ENCODE measurements at regions not wholly inside any gene's neighbourhood (a gene's known extent, or its start where the extent isn't known, plus 50 kb on each side); places are given as distances from the start of the nearest gene placed in this dataset.

DNA sequence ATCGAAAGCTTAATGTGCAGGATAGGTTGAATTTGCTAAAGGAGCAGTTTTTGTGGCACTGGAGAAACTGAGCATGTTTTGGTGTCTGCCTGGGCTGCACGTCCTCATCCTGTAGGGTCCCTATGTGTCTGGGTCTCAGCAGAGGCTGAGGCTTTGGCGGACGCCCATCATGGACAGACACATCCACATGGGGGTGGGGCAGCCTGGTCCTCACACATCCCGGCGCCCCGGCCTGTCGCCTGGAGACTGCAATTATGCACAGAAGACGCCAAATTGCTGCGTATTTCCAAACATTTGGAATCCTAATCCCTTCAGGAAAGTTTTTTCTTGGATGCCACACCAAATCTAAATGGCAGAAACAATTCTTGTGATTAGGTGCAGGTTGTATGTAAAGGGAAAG, 128.2 kb upstream of the TWIST2 start:
- TF ChIP-seq, protein P1, sequence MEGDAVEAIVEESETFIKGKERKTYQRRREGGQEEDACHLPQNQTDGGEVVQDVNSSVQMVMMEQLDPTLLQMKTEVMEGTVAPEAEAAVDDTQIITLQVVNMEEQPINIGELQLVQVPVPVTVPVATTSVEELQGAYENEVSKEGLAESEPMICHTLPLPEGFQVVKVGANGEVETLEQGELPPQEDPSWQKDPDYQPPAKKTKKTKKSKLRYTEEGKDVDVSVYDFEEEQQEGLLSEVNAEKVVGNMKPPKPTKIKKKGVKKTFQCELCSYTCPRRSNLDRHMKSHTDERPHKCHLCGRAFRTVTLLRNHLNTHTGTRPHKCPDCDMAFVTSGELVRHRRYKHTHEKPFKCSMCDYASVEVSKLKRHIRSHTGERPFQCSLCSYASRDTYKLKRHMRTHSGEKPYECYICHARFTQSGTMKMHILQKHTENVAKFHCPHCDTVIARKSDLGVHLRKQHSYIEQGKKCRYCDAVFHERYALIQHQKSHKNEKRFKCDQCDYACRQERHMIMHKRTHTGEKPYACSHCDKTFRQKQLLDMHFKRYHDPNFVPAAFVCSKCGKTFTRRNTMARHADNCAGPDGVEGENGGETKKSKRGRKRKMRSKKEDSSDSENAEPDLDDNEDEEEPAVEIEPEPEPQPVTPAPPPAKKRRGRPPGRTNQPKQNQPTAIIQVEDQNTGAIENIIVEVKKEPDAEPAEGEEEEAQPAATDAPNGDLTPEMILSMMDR (IDR thresholded peaks at IDR 0.05), result no peak
- TF ChIP-seq POLR2A (IDR thresholded peaks at IDR 0.05), result no peak

Measured in uterus (tissue), 2 donors.